IMR-90 (cell line): ENCODE measurements at regions not wholly inside any gene's neighbourhood (a gene's known extent, or its start where the extent isn't known, plus 50 kb on each side); places are given as distances from the start of the nearest gene placed in this dataset.

Experiments
- ATAC-seq: fragments of 200-7000 bp; cut with Tn5 transposase; 2 replicates; pipeline ENCODE4 v1.9.1; 2020; ENCODE audit warnings: low read depth, mild to moderate bottlenecking, moderate library complexity
- BruUV-seq: library from RNA; stranded (reverse); fragments of 400-500 nt; replicated peaks from 2 replicates; lab custom pipeline; 2021; lab: Mats Ljungman, UMichigan
- CTCF ChIA-PET: fragments of 300-600 bp; formaldehyde crosslinking; extraction: SDS; loops from one replicate; lab custom pipeline; 2021; ENCODE audit warnings: antibody characterized with exemption; lab: Yijun Ruan, JAX
- POLR2A ChIA-PET: fragments of 300-600 bp; sonication (Branson Sonifier 250); formaldehyde crosslinking; loops from one replicate; lab custom pipeline; 2022; ENCODE audit warnings: antibody characterized with exemption; ENCODE audit not compliant: unreplicated experiment; lab: Charles Lee
- DNase-seq: peaks from one replicate; pipeline ENCODE4 v3.0.0; 2013
- H2AFZ ChIP-seq: replicated peaks from 2 replicates; pipeline ENCODE3; 2013; ENCODE audit warnings: low read length, mild to moderate bottlenecking; ENCODE audit not compliant: poor library complexity
- H2AK5ac ChIP-seq: 2 replicates; pipeline ENCODE4 v1.6.1; 2013; ENCODE audit warnings: low read depth, low read length, inconsistent platforms
- H2AK9ac ChIP-seq: replicated peaks from 2 replicates; pipeline ENCODE3; 2013; ENCODE audit warnings: mild to moderate bottlenecking, low read depth, low read length, moderate library complexity; ENCODE audit not compliant: poor library complexity
- H2BK120ac ChIP-seq: 2 replicates; pipeline ENCODE4 v1.6.1; 2013; ENCODE audit warnings: low read depth, low read length, inconsistent platforms
- H2BK15ac ChIP-seq: 3 replicates; pipeline ENCODE4 v1.6.1; 2013; ENCODE audit warnings: low read depth, low read length, inconsistent platforms
- H2BK20ac ChIP-seq: 2 replicates; pipeline ENCODE4 v1.6.1; 2013; ENCODE audit warnings: low read depth, mild to moderate bottlenecking, inconsistent platforms, low read length, moderate library complexity
- H2BK5ac ChIP-seq: 2 replicates; pipeline ENCODE4 v1.6.1; 2013; ENCODE audit warnings: mild to moderate bottlenecking, low read depth, low read length, inconsistent platforms; ENCODE audit not compliant: poor library complexity, severe bottlenecking
- H3K14ac ChIP-seq: replicated peaks from 2 replicates; pipeline ENCODE4 v1.6.1; 2013; ENCODE audit warnings: low read depth, low read length, inconsistent platforms
- H3K18ac ChIP-seq: 2 replicates; pipeline ENCODE4 v1.6.1; 2013; ENCODE audit warnings: low read depth, low read length, control low read depth
- H3K23ac ChIP-seq: 2 replicates; pipeline ENCODE4 v1.6.1; 2013; ENCODE audit warnings: low read depth, low read length, inconsistent platforms
- H3K27ac ChIP-seq: 2 replicates; pipeline ENCODE4 v1.5.1; 2013; ENCODE audit warnings: mild to moderate bottlenecking, control low read depth, low read length; ENCODE audit not compliant: insufficient read depth
- H3K27me3 ChIP-seq: 2 replicates; pipeline ENCODE4 v1.6.1; 2013; ENCODE audit warnings: low read length; ENCODE audit not compliant: control insufficient read depth, insufficient read depth
- H3K36me3 ChIP-seq: 2 replicates; pipeline ENCODE4 v1.6.1; 2013; ENCODE audit warnings: low read length, mixed read lengths; ENCODE audit not compliant: control insufficient read depth, insufficient read depth
- H3K4ac ChIP-seq: 2 replicates; pipeline ENCODE4 v1.6.1; 2013; ENCODE audit warnings: low read depth, low read length, inconsistent platforms
- H3K4me1 ChIP-seq: 2 replicates; pipeline ENCODE4 v1.6.1; 2013; ENCODE audit warnings: low read length, mixed read lengths; ENCODE audit not compliant: control insufficient read depth, insufficient read depth
- H3K4me2 ChIP-seq: 2 replicates; pipeline ENCODE4 v1.6.1; 2013; ENCODE audit warnings: low read depth, mild to moderate bottlenecking, control low read depth, low read length, moderate library complexity
- H3K4me3 ChIP-seq: 2 replicates; pipeline ENCODE4 v1.5.1; 2013; ENCODE audit warnings: low read depth, mild to moderate bottlenecking, control low read depth, low read length, moderate library complexity; ENCODE audit not compliant: insufficient read depth
- H3K56ac ChIP-seq: 2 replicates; pipeline ENCODE4 v1.6.1; 2013; ENCODE audit warnings: low read length, inconsistent platforms; ENCODE audit not compliant: insufficient read depth; ENCODE audit errors: extremely low read depth
- H3K79me1 ChIP-seq, 2 experiments: 2 replicates each; pipeline ENCODE4 v1.6.1; 2013; ENCODE audit warnings: low read length in 2 of 2, inconsistent platforms in 1 of 2, low read depth in 1 of 2
- H3K9ac ChIP-seq: 2 replicates; pipeline ENCODE4 v1.6.1; 2013; ENCODE audit warnings: low read depth, low read length, control low read depth
- H3K9me1 ChIP-seq: 2 replicates; pipeline ENCODE4 v1.6.1; 2013; ENCODE audit warnings: low read length, inconsistent platforms; ENCODE audit not compliant: insufficient read depth
- H3K9me3 ChIP-seq: 2 replicates; pipeline ENCODE4 v1.6.1; 2013; ENCODE audit warnings: low read length; ENCODE audit not compliant: control insufficient read depth, insufficient read depth
- H4K20me1 ChIP-seq: 2 replicates; pipeline ENCODE4 v1.6.1; 2013; ENCODE audit warnings: low read length, inconsistent platforms; ENCODE audit not compliant: insufficient read depth
- H4K5ac ChIP-seq: 2 replicates; pipeline ENCODE4 v1.6.1; 2013; ENCODE audit warnings: mild to moderate bottlenecking, low read depth, low read length, control low read depth
- H4K8ac ChIP-seq, 2 experiments: 2 replicates each; pipeline ENCODE4 v1.6.1; 2013; ENCODE audit warnings: low read depth in 2 of 2, low read length in 2 of 2, control low read depth in 1 of 2, inconsistent platforms in 1 of 2
- H4K91ac ChIP-seq: 2 replicates; pipeline ENCODE4 v1.6.1; 2013; ENCODE audit warnings: low read depth, low read length, inconsistent platforms; ENCODE audit not compliant: insufficient read depth
- BHLHE40 ChIP-seq: fragments of 150-350 bp; IDR thresholded peaks from 2 replicates; pipeline ENCODE4 v1.6.1; 2016; ENCODE audit warnings: mild to moderate bottlenecking, low read depth, low read length
- CEBPB ChIP-seq: IDR thresholded peaks from 2 replicates; pipeline ENCODE4 v1.6.1; 2012; ENCODE audit warnings: low read depth, low read length, improper control_type of control experiment
- CHD1 ChIP-seq: IDR thresholded peaks from 2 replicates; pipeline ENCODE4 v1.6.1; 2012; ENCODE audit warnings: low read depth, low read length, improper control_type of control experiment
- CTCF ChIP-seq: conservative IDR thresholded peaks from 2 replicates; pipeline ENCODE4 v1.5.1; 2012; ENCODE audit warnings: mild to moderate bottlenecking, low read depth, low read length, improper control_type of control experiment
- FOS ChIP-seq: fragments of 150-350 bp; IDR thresholded peaks from 2 replicates; pipeline ENCODE4 v1.6.1; 2016; ENCODE audit warnings: low read depth, low read length
- MAFK ChIP-seq: IDR thresholded peaks from 2 replicates; pipeline ENCODE4 v1.6.1; 2012; ENCODE audit warnings: low read depth, low read length, improper control_type of control experiment
- MAZ ChIP-seq: IDR thresholded peaks from 2 replicates; pipeline ENCODE4 v1.6.1; 2012; ENCODE audit warnings: low read depth, mild to moderate bottlenecking, low read length, improper control_type of control experiment, moderate library complexity, borderline replicate concordance
- MXI1 ChIP-seq: IDR thresholded peaks from 2 replicates; pipeline ENCODE4 v1.6.1; 2012; ENCODE audit warnings: low read depth, mild to moderate bottlenecking, low read length, moderate library complexity, borderline replicate concordance
- NFE2L2 ChIP-seq: fragments of 150-350 bp; IDR thresholded peaks from 2 replicates; pipeline ENCODE4 v1.6.1; 2016; ENCODE audit warnings: low read depth, mild to moderate bottlenecking, low read length
- POLR2A ChIP-seq: IDR thresholded peaks from 2 replicates; pipeline ENCODE4 v1.6.1; 2012; ENCODE audit warnings: mild to moderate bottlenecking, low read depth, low read length
- RAD21 ChIP-seq: IDR thresholded peaks from 2 replicates; pipeline ENCODE4 v1.6.1; 2012; ENCODE audit warnings: low read length, improper control_type of control experiment
- RCOR1 ChIP-seq: IDR thresholded peaks from 2 replicates; pipeline ENCODE4 v1.6.1; 2012; ENCODE audit warnings: mild to moderate bottlenecking, low read length, improper control_type of control experiment; ENCODE audit not compliant: insufficient replicate concordance
- RFX5 ChIP-seq: IDR thresholded peaks from 2 replicates; pipeline ENCODE4 v1.8.0; 2012; ENCODE audit warnings: low read depth, mild to moderate bottlenecking, low read length, moderate library complexity
- SMC3 ChIP-seq: fragments of 150-350 bp; IDR thresholded peaks from 2 replicates; pipeline ENCODE4 v1.6.1; 2016; ENCODE audit warnings: low read depth, mild to moderate bottlenecking, antibody characterized with exemption, low read length, moderate library complexity
- USF2 ChIP-seq: fragments of 150-350 bp; IDR thresholded peaks from 2 replicates; pipeline ENCODE4 v1.6.1; 2017; ENCODE audit warnings: mild to moderate bottlenecking, antibody characterized with exemption, low read length, low read depth
- WGBS, 2 experiments: methylation state at CpG; one replicate each; pipeline versions ENCODE4 v1.1.5 to v1.1.7; 2013; ENCODE audit warnings: missing lambda C conversion rate in 2 of 2; ENCODE audit not compliant: insufficient read length in 1 of 2; ENCODE audit errors: extremely low coverage in 2 of 2; 5-methylcytosine and 5-hydroxymethylcytosine counted together
- dilution Hi-C: fragments of 300-500 bp; cut with HindIII; formaldehyde crosslinking; loops from one replicate; pipeline ENCODE4 v1.14.3; 2018; ENCODE audit warnings: low sequenced_read_pairs; ENCODE audit not compliant: unreplicated experiment
- in situ Hi-C: fragments of 300-500 bp; cut with MboI; formaldehyde crosslinking; loops from 3 replicates; pipeline ENCODE4 v1.14.3; 2019; ENCODE audit warnings: low sequenced_read_pairs, inconsistent platforms, mixed read lengths
- intact Hi-C: fragments of 100-400 bp; cut with micrococcal nuclease; formaldehyde crosslinking; loops from 2 replicates; pipeline ENCODE4 v1.10.0; 2022
- TF ChIP-seq, protein P1 (sequence below): fragments of 150-350 bp; IDR thresholded peaks from 2 replicates; pipeline ENCODE4 v1.6.1; 2016; ENCODE audit warnings: low read depth, mild to moderate bottlenecking, low read length, moderate library complexity, borderline replicate concordance

DNA sequence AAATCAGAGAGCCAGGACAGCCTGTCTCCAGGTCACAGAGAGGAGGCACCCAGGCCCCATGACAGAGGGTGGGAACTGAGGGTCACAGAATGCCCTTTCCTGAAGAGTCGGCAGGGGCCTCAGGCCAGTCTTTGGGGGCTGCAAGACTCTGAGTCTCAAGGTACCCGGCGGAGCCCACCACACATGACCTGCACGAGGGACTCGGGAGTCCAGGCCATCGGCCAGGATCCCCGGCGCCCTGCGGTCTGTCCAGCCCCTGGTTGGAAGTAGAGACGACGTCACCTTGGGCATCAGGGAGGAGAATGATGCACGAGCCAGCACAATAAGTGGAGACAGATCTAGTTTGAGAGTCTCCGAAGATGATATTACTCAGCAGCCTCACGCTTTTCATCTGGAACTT, 234.7 kb upstream of the SDK2 start:
- H3K23ac ChIP-seq, result no peak overlapping the region
- dilution Hi-C loops (no loop called here), intact Hi-C loops (no loop called here), in situ Hi-C loops (loop anchor here (25.0 kb wide), 1 partner anchor 208 kb away; no protein-coding TSS in a partner anchor)
- no peak overlapping the region for H2AFZ ChIP-seq
- no peak overlapping the region for H4K5ac ChIP-seq
- CTCF ChIA-PET, result no interaction called here
- H3K18ac ChIP-seq, result no peak overlapping the region
- no peak overlapping the region for H3K9ac ChIP-seq
- no TSS peak for BruUV-seq
- no peaks in the 10 kb centered on the region for H3K4me1 ChIP-seq
- no peaks in the 10 kb centered on the region for H4K20me1 ChIP-seq
- no peak overlapping the region for H3K4me3 ChIP-seq
- H3K36me3 ChIP-seq, result no peaks in the 10 kb centered on the region
- no peak overlapping the region for H3K4ac ChIP-seq
- H3K27ac ChIP-seq, result no peak overlapping the region
- H3K9me1 ChIP-seq, result no peaks in the 10 kb centered on the region
- H4K8ac ChIP-seq, result no peak overlapping the region
- 66% methylated on average over 10 of the region's 14 CpGs; no CpG with 5 or more reads in 1 of the 2 experiments for WGBS, 2 experiments
- no peak overlapping the region for H2BK15ac ChIP-seq
- no peaks in the 10 kb centered on the region for H3K27me3 ChIP-seq
- H3K4me2 ChIP-seq, result no peak overlapping the region
- no peak overlapping the region for H2AK5ac ChIP-seq
- POLR2A ChIA-PET, result no interaction called here
- H2AK9ac ChIP-seq, result no peak overlapping the region
- no peak overlapping the region for H2BK5ac ChIP-seq
- H2BK120ac ChIP-seq, result no peak overlapping the region
- H3K56ac ChIP-seq, result no peak overlapping the region
- peaks cover 58% of the 10 kb centered on the region for H3K9me3 ChIP-seq
- no peak overlapping the region for H2BK20ac ChIP-seq
- TF ChIP-seq BHLHE40 (no peak), RCOR1 (no peak), RAD21 (no peak), POLR2A (no peak), NFE2L2 (no peak), MAFK (no peak), FOS (no peak), USF2 (no peak), CEBPB (no peak), SMC3 (no peak), MXI1 (no peak), CTCF (no peak), MAZ (no peak), RFX5 (no peak), CHD1 (no peak)
- TF ChIP-seq, protein P1, sequence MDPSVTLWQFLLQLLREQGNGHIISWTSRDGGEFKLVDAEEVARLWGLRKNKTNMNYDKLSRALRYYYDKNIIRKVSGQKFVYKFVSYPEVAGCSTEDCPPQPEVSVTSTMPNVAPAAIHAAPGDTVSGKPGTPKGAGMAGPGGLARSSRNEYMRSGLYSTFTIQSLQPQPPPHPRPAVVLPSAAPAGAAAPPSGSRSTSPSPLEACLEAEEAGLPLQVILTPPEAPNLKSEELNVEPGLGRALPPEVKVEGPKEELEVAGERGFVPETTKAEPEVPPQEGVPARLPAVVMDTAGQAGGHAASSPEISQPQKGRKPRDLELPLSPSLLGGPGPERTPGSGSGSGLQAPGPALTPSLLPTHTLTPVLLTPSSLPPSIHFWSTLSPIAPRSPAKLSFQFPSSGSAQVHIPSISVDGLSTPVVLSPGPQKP, result no peak
- H3K14ac ChIP-seq, result no peak overlapping the region
- no peaks in the 10 kb centered on the region for H3K79me1 ChIP-seq
- DNase-seq (no peak), ATAC-seq (no peak)
- no peak overlapping the region for H4K91ac ChIP-seq
